Large intestine (tissue), 3 donors: ENCODE measurements at regions not wholly inside any gene's neighbourhood (a gene's known extent, or its start where the extent isn't known, plus 50 kb on each side); places are given as distances from the start of the nearest gene placed in this dataset.

Experiments
- DNase-seq, 2 donors: peaks; one replicate each; pipeline versions ENCODE4 v3.0.0 to v3.0.0-alpha.2; 2013
- H3K27ac ChIP-seq: one replicate; pipeline ENCODE4 v1.5.1; 2013; ENCODE audit warnings: low read length
- H3K27me3 ChIP-seq: 2 replicates; pipeline ENCODE4 v1.6.1; 2013; ENCODE audit warnings: low read length; ENCODE audit not compliant: control insufficient read depth, insufficient read depth
- H3K36me3 ChIP-seq: 2 replicates; pipeline ENCODE4 v1.6.1; 2013; ENCODE audit warnings: low read length; ENCODE audit not compliant: control insufficient read depth, insufficient read depth
- H3K4me1 ChIP-seq: one replicate; pipeline ENCODE4 v1.6.1; 2013; ENCODE audit warnings: low read length; ENCODE audit not compliant: control insufficient read depth, insufficient read depth
- H3K4me3 ChIP-seq: one replicate; pipeline ENCODE4 v1.5.1; 2013; ENCODE audit warnings: low read length
- H3K9me3 ChIP-seq: one replicate; pipeline ENCODE4 v1.6.1; 2013; ENCODE audit warnings: mild to moderate bottlenecking, low read depth, low read length, moderate library complexity; ENCODE audit not compliant: control insufficient read depth
- WGBS: methylation state at CpG from one replicate; pipeline ENCODE4 v1.1.5; 2013; ENCODE audit warnings: low lambda C conversion rate; ENCODE audit not compliant: insufficient coverage; 5-methylcytosine and 5-hydroxymethylcytosine counted together

DNA sequence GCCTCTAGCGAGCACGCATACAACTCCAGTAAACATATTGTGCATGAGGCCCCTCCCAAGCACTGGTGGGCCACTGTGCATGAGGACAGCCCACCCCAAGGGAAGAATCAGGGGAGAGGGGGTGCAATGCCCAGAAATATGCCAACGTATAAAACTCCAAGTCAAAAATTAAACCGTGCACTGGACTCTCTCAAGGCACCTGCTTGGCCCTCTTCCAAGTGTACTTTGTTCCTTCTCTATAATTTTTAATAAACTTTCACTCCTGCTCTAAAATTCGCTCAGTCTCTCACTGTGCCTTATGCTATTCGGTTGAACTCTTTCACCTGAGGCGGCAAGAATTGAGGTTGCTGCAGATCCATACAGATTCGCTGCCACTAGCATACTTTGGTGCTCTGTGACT, 465.3 kb upstream of the TENM4 start:
- Histone ChIP-seq H3K4me3 (no peak overlapping the region), H3K27ac (no peak overlapping the region), H3K27me3 (no peaks in the 10 kb centered on the region), H3K36me3 (no peaks in the 10 kb centered on the region), H3K4me1 (no peaks in the 10 kb centered on the region), H3K9me3 (no peaks in the 10 kb centered on the region)
- peak in 1 of 2 donors; percentile 57 for DNase-seq
- WGBS = no CpG with 5 or more reads among the region's 8 CpGs

DNA sequence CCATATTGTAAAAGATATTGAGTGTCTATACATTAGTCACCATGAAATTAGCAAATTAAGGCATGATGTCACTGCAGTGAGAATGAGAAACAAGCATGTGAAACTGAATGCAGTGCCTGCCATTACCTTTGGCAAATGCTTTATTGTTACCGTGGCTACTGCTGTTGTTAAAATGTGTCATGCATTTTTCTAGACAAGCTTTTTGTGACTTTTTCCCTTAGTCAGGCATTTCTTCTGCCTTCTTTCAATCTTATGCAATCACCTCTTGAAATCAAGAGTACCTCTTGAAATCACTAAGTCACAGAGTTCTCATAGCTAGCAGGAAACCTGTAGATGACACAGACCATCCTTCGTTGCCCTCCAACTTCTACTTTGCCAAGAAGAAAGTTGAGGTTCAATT, 461.7 kb upstream of the TENM4 start:
- peak; percentile 22 to 51 for DNase-seq
- H3K27ac ChIP-seq = no peak overlapping the region
- 71% methylated on average over 1 of the region's 2 CpGs for WGBS

GRCh38 chr11:79897896-79898295, 457.1 kb upstream of the TENM4 start:
- Histone ChIP-seq H3K4me1 (no peaks in the 10 kb centered on the region), H3K27ac (no peak overlapping the region), H3K9me3 (no peaks in the 10 kb centered on the region), H3K27me3 (no peaks in the 10 kb centered on the region), H3K36me3 (no peaks in the 10 kb centered on the region), H3K4me3 (no peak overlapping the region)
- no peak for DNase-seq
- no CpG with 5 or more reads among the region's 1 CpG for WGBS

More for the DNA sequence above, 461.7 kb upstream of the TENM4 start:
- Histone ChIP-seq H3K27me3 (no peaks in the 10 kb centered on the region), H3K4me1 (no peaks in the 10 kb centered on the region), H3K9me3 (no peaks in the 10 kb centered on the region), H3K36me3 (no peaks in the 10 kb centered on the region), H3K4me3 (no peak overlapping the region)

- Histone ChIP-seq H3K9me3 (no peaks in the 10 kb centered on the region), H3K36me3 (no peaks in the 10 kb centered on the region), H3K27ac (no peak overlapping the region), H3K4me1 (no peaks in the 10 kb centered on the region), H3K27me3 (no peaks in the 10 kb centered on the region), H3K4me3 (no peak overlapping the region)
- no peak for DNase-seq
These were observed 455.4 kb upstream of the TENM4 start for GRCh38 chr11:79896258-79896657.

DNA sequence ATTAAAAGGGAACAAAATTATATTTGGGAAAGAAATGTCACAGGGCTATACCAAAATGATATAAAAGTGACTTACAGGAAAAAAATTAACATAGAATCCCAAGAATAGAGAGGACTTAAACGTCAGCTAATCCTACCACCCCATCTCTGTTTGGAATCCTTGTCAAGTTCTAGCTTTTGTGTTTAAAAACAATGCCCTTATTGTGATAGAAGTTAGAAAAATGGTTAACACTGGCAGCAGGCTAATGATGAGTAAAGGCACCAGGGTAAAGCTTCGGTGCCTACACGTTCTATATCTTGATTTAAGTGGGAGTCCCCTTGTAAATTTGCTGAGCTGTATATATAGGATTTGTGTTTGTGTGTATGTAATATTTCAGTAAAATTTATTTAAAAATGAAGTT, 453.3 kb upstream of the TENM4 start:
- Histone ChIP-seq H3K4me1 (no peaks in the 10 kb centered on the region), H3K9me3 (no peaks in the 10 kb centered on the region), H3K36me3 (no peaks in the 10 kb centered on the region), H3K4me3 (no peak overlapping the region), H3K27me3 (no peaks in the 10 kb centered on the region), H3K27ac (no peak overlapping the region)
- no peak for DNase-seq
- WGBS = no CpG with 5 or more reads among the region's 3 CpGs

GRCh38 chr11:79890272-79890671, 449.4 kb upstream of the TENM4 start:
- no CpG with 5 or more reads among the region's 1 CpG for whole genome bisulfite sequencing

GRCh38 chr11:79864882-79865281, 424.1 kb upstream of the TENM4 start:
- no CpG with 5 or more reads among the region's 6 CpGs for WGBS
- H3K27me3 ChIP-seq = no peaks in the 10 kb centered on the region
- H3K27ac ChIP-seq = no peak overlapping the region
- no peak overlapping the region for H3K4me3 ChIP-seq
- DNase-seq = no peak
- H3K36me3 ChIP-seq = no peaks in the 10 kb centered on the region
- no peaks in the 10 kb centered on the region for H3K4me1 ChIP-seq
- H3K9me3 ChIP-seq = no peaks in the 10 kb centered on the region

More at GRCh38 chr11:79890272-79890671, 449.4 kb upstream of the TENM4 start:
- Histone ChIP-seq H3K9me3 (no peaks in the 10 kb centered on the region), H3K4me3 (no peak overlapping the region), H3K27ac (no peak overlapping the region), H3K27me3 (no peaks in the 10 kb centered on the region), H3K4me1 (no peaks in the 10 kb centered on the region), H3K36me3 (no peaks in the 10 kb centered on the region)
- no peak for DNase-seq

DNA sequence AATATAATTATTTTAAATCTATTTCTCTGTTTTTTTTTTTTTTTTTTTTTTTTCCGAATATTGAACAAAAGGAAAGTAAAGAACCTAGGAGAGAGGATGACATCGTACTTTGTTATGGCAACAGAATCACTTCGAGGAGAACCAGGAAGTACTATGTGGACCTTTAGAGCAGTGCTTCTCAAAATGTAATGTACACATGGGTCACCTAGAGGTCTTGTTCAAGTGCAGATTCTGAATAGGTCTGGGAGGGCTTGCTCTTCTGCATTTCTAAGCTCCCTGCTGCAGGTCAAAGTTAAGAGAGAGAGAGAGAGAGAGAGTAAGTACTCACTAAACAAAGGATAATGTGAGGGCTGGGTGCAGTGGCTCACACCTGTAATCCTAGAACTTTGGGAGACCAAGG, 419.5 kb upstream of the TENM4 start:
- H3K27me3 ChIP-seq = no peaks in the 10 kb centered on the region
- no peaks in the 10 kb centered on the region for H3K4me1 ChIP-seq
- no peaks in the 10 kb centered on the region for H3K36me3 ChIP-seq

DNA sequence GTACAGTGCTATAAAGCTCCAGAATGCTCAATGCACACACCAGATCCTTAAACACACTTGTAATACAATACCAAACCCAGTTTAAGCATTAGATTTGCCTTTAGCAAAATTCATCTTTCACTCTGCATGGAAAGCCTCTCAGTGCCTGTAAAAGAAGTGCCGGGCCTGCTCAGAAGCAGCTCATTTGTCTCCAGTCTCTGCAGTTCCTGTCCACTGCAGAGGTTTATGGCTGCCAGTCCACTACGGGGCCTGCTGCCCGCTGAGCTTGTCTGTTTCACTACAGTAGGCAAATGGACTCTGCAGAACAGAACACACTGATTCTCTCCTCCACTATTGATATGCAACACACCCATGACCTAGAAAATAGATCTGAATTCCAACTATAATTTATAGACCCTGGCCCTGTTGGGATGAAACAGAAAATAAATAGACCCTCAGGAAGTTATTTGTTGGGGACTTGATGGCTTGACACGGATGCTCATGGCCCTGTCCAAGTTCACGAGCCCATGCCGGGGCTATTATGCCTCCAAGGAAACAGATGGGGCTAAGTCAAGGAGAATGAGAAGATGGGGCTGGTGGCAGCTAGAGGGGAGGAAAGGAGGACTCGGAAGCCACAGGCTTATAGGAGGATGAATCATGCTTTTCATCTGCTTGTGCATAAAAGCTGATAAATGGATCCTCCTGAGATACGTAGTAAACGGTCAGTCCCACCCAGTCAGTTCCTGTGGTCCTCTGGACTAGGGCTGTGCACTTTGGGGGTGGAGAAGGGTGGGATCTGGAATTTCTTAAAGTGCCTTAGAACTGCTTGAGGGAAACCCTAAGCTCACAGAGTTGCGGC, 416.8 kb upstream of the TENM4 start:
- WGBS = no CpG with 5 or more reads among the region's 10 CpGs
- no peak for DNase-seq
- Histone ChIP-seq H3K4me1 (no peaks in the 10 kb centered on the region), H3K27ac (no peak overlapping the region), H3K4me3 (no peak overlapping the region), H3K27me3 (no peaks in the 10 kb centered on the region), H3K36me3 (no peaks in the 10 kb centered on the region), H3K9me3 (no peaks in the 10 kb centered on the region)

More for the DNA sequence above, 419.5 kb upstream of the TENM4 start:
- no peak for DNase-seq
- Histone ChIP-seq H3K27ac (no peak overlapping the region), H3K9me3 (no peaks in the 10 kb centered on the region), H3K4me3 (no peak overlapping the region)
- no CpG with 5 or more reads among the region's 3 CpGs for WGBS

DNA sequence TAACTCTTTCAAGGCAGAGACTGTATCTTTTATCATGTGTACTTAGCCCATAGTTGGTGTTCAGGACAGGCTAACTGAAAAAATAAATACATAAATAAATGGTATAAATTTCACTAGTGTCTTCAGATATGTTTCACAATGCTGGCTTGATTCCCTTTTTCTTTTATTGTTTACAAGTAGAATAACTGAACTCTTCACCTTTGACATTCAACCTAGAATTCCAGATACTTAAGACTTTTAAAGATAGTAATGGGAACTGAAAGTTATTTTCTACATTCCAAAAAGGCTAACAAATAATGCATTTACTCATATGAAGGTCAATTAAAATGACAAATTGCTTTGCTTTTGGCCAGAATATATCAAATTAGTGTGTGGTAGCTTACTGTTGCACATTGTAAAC, 411.3 kb upstream of the TENM4 start:
- H3K27ac ChIP-seq = no peak overlapping the region
- no peak overlapping the region for H3K4me3 ChIP-seq
- H3K36me3 ChIP-seq = no peaks in the 10 kb centered on the region
- H3K27me3 ChIP-seq = no peaks in the 10 kb centered on the region
- no peak for DNase-seq
- no peaks in the 10 kb centered on the region for H3K4me1 ChIP-seq
- H3K9me3 ChIP-seq = no peaks in the 10 kb centered on the region

- WGBS = no CpG with 5 or more reads among the region's 3 CpGs
- no peaks in the 10 kb centered on the region for H3K4me1 ChIP-seq
- no peaks in the 10 kb centered on the region for H3K9me3 ChIP-seq
- no peaks in the 10 kb centered on the region for H3K36me3 ChIP-seq
- no peak overlapping the region for H3K4me3 ChIP-seq
- no peak for DNase-seq
- H3K27me3 ChIP-seq = no peaks in the 10 kb centered on the region
- no peak overlapping the region for H3K27ac ChIP-seq
These were observed 404.3 kb upstream of the TENM4 start for GRCh38 chr11:79845002-79845709.
